ENCODE measurements at regions not wholly inside any gene's neighbourhood (a gene's known extent, or its start where the extent isn't known, plus 50 kb on each side); places are given as distances from the start of the nearest gene placed in this dataset.

DNA sequence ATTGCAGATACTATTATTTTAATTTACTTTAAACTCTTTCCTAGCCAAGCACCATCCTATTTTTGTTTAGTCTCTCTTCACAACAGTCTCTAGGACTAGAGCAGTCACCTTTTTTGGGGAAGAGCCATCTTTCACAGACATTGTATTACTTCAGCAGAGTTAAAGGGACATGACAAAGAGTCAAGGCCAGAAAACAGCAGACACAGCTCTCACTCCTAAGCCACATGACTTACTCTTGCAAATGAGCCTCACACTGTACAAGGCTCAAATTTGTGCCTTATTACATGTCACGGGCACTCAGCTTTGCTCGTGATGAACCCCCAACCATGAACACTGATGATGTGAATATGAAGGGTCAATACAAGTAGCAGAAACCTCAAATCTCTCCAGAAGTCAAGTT, 104.3 kb downstream of the ZNF608 start:
- TF ChIP-seq ZNF18 (tag by site-specific recombination; IDR thresholded peaks at IDR 0.05), result no peak
- TF ChIP-seq, protein P1, sequence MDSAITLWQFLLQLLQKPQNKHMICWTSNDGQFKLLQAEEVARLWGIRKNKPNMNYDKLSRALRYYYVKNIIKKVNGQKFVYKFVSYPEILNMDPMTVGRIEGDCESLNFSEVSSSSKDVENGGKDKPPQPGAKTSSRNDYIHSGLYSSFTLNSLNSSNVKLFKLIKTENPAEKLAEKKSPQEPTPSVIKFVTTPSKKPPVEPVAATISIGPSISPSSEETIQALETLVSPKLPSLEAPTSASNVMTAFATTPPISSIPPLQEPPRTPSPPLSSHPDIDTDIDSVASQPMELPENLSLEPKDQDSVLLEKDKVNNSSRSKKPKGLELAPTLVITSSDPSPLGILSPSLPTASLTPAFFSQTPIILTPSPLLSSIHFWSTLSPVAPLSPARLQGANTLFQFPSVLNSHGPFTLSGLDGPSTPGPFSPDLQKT (IDR thresholded peaks at IDR 0.05; ENCODE audit: borderline replicate concordance, low read depth, low read length), result no peak
- TF ChIP-seq, protein P2, sequence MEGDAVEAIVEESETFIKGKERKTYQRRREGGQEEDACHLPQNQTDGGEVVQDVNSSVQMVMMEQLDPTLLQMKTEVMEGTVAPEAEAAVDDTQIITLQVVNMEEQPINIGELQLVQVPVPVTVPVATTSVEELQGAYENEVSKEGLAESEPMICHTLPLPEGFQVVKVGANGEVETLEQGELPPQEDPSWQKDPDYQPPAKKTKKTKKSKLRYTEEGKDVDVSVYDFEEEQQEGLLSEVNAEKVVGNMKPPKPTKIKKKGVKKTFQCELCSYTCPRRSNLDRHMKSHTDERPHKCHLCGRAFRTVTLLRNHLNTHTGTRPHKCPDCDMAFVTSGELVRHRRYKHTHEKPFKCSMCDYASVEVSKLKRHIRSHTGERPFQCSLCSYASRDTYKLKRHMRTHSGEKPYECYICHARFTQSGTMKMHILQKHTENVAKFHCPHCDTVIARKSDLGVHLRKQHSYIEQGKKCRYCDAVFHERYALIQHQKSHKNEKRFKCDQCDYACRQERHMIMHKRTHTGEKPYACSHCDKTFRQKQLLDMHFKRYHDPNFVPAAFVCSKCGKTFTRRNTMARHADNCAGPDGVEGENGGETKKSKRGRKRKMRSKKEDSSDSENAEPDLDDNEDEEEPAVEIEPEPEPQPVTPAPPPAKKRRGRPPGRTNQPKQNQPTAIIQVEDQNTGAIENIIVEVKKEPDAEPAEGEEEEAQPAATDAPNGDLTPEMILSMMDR (tag by site-specific recombination; IDR thresholded peaks at IDR 0.05), result no peak

Data from HEK293 (cell line).